GM12878 (cell line): ENCODE measurements at regions not wholly inside any gene's neighbourhood (a gene's known extent, or its start where the extent isn't known, plus 50 kb on each side); places are given as distances from the start of the nearest gene placed in this dataset.

Source experiments
- GABPA ChIP-seq: IDR thresholded peaks from 2 replicates; pipeline ENCODE4 v1.6.1; 2014; ENCODE audit warnings: antibody characterized with exemption, low read depth, mild to moderate bottlenecking, inconsistent platforms
- HCFC1 ChIP-seq: fragments of 150-350 bp; IDR thresholded peaks from 2 replicates; pipeline ENCODE4 v1.6.1; 2014; ENCODE audit warnings: low read length

DNA sequence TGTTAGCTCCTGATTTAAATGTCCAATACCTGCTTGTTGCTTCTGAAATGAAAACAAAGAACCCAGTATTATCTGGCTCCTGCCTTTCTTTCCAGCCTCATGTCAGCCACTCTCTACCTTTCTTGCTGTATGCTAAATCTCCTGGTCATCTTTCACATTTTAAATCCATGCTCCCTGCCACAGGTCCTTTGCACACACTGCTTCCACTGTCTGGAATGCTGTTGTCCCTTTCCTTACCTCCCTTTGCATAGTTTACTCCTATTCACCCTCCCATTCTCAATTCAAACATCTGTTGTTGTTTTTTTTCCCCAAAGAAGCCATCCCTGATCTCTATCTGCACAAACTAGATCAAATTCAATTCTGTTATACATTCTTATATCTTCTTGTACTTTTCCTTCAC is 97.0 kb upstream of the NR4A3 start:
- no peak for TF ChIP-seq GABPA
- no peak for TF ChIP-seq HCFC1
